DMS53 treated with DMSO at 0.1 percent for 48 hours (cell line): ENCODE measurements at regions not wholly inside any gene's neighbourhood (a gene's known extent, or its start where the extent isn't known, plus 50 kb on each side); places are given as distances from the start of the nearest gene placed in this dataset.

Source experiments
- DNase-seq: peaks from one replicate; lab custom pipeline; 2025; ENCODE audit not compliant: unreplicated experiment; lab: John Stamatoyannopoulos, UW

GRCh38 chr1:80056179-80056578 is 1049.6 kb upstream of the ADGRL4 start:
- DNase-seq, result no peak

- DNase-seq, result peak; percentile 100
Observed at GRCh38 chr1:80054129-80054528, 1047.6 kb upstream of the ADGRL4 start.

- no peak for DNase-seq
Observed at GRCh38 chr1:80053613-80054012, 1047.1 kb upstream of the ADGRL4 start.

GRCh38 chr1:80050523-80050922 is 1044.0 kb upstream of the ADGRL4 start:
- no peak for DNase-seq

- no peak for DNase-seq
Observed at GRCh38 chr1:80050085-80050484, 1043.6 kb upstream of the ADGRL4 start.

- no peak for DNase-seq
Observed at GRCh38 chr1:80048716-80049115, 1042.2 kb upstream of the ADGRL4 start.

GRCh38 chr1:80047791-80048190 is 1041.3 kb upstream of the ADGRL4 start:
- DNase-seq, result no peak

- DNase-seq, result no peak
Observed at GRCh38 chr1:80044662-80045061, 1038.1 kb upstream of the ADGRL4 start.

GRCh38 chr1:80036690-80037432 is 1030.3 kb upstream of the ADGRL4 start:
- no peak for DNase-seq

- no peak for DNase-seq
Observed at GRCh38 chr1:80023358-80023757, 1016.8 kb upstream of the ADGRL4 start.

- DNase-seq, result no peak
Observed at GRCh38 chr1:80021891-80022290, 1015.4 kb upstream of the ADGRL4 start.

GRCh38 chr1:80018348-80018747 is 1011.8 kb upstream of the ADGRL4 start:
- DNase-seq, result no peak

- no peak for DNase-seq
Observed at GRCh38 chr1:80008934-80009333, 1002.4 kb upstream of the ADGRL4 start.

GRCh38 chr1:80003250-80003649 is 996.7 kb upstream of the ADGRL4 start:
- no peak for DNase-seq

GRCh38 chr1:79988401-79988800 is 981.9 kb upstream of the ADGRL4 start:
- DNase-seq, result no peak

- DNase-seq, result no peak
Observed at GRCh38 chr1:79982211-79982610, 975.7 kb upstream of the ADGRL4 start.

GRCh38 chr1:79981481-79981880 is 975.0 kb upstream of the ADGRL4 start:
- no peak for DNase-seq

GRCh38 chr1:79979346-79979745 is 972.8 kb upstream of the ADGRL4 start:
- no peak for DNase-seq

- DNase-seq, result peak; percentile 8
Observed at GRCh38 chr1:79976287-79976686, 969.8 kb upstream of the ADGRL4 start.

- no peak for DNase-seq
Observed at GRCh38 chr1:79974659-79975058, 968.1 kb upstream of the ADGRL4 start.

GRCh38 chr1:79969886-79970285 is 963.4 kb upstream of the ADGRL4 start:
- peak; percentile 34 for DNase-seq

- DNase-seq, result no peak
Observed at GRCh38 chr1:79966438-79966837, 959.9 kb upstream of the ADGRL4 start.

GRCh38 chr1:79959635-79960034 is 953.1 kb upstream of the ADGRL4 start:
- DNase-seq, result no peak
